Fibroblast of lung (primary cell): ENCODE measurements at regions not wholly inside any gene's neighbourhood (a gene's known extent, or its start where the extent isn't known, plus 50 kb on each side); places are given as distances from the start of the nearest gene placed in this dataset.

ENCODE experiments used
- DNase-seq, 2 donors: peaks; one replicate each; pipeline versions ENCODE4 v3.0.0 to v3.0.0-alpha.2; 2010; ENCODE audit warnings: low read depth in 2 of 2
- H2AFZ ChIP-seq: 2 replicates; pipeline ENCODE4 v1.5.1; 2012; ENCODE audit warnings: low read length, control low read depth, inconsistent platforms
- H3K27ac ChIP-seq: 2 replicates; pipeline ENCODE4 v1.5.1; 2011; ENCODE audit warnings: low read length, control low read depth; ENCODE audit not compliant: insufficient read depth
- H3K27me3 ChIP-seq: 2 replicates; pipeline ENCODE4 v1.5.1; 2011; ENCODE audit warnings: mild to moderate bottlenecking, low read length; ENCODE audit not compliant: control insufficient read depth, insufficient read depth
- H3K36me3 ChIP-seq: 2 replicates; pipeline ENCODE4 v1.5.1; 2011; ENCODE audit warnings: low read length; ENCODE audit not compliant: control insufficient read depth, insufficient read depth
- H3K4me1 ChIP-seq: 2 replicates; pipeline ENCODE4 v1.5.1; 2011; ENCODE audit warnings: low read length; ENCODE audit not compliant: control insufficient read depth, insufficient read depth; ENCODE audit errors: extremely low read depth
- H3K4me2 ChIP-seq: 2 replicates; pipeline ENCODE4 v1.5.1; 2011; ENCODE audit warnings: low read length, control low read depth; ENCODE audit not compliant: insufficient read depth; ENCODE audit errors: extremely low read depth
- H3K4me3 ChIP-seq, 4 experiments: fragments of 200-600 bp in 1 of 4; sonication (generic) in 1 of 4; replicated peaks in 1 of 4; 2 replicates each; pipeline ENCODE4 v1.5.1; 2011 to 2016; ENCODE audit warnings: low read length in 4 of 4, low read depth in 3 of 4, mild to moderate bottlenecking in 3 of 4, control low read depth in 2 of 4, inconsistent platforms in 1 of 4, mixed read lengths in 1 of 4; ENCODE audit not compliant: insufficient read depth in 1 of 4; ENCODE audit errors: control extremely low read depth in 1 of 4
- H3K79me2 ChIP-seq: 2 replicates; pipeline ENCODE4 v1.5.1; 2012; ENCODE audit warnings: mild to moderate bottlenecking, low read length, inconsistent platforms; ENCODE audit not compliant: control insufficient read depth, insufficient read depth
- H3K9ac ChIP-seq: 2 replicates; pipeline ENCODE4 v1.5.1; 2011; ENCODE audit warnings: mild to moderate bottlenecking, low read length, control low read depth; ENCODE audit not compliant: insufficient read depth
- H3K9me3 ChIP-seq: 2 replicates; pipeline ENCODE4 v1.5.1; 2012; ENCODE audit warnings: low read depth, low read length; ENCODE audit not compliant: control insufficient read depth, insufficient read depth
- H4K20me1 ChIP-seq: 2 replicates; pipeline ENCODE4 v1.5.1; 2011; ENCODE audit warnings: low read length; ENCODE audit not compliant: control insufficient read depth, insufficient read depth; ENCODE audit errors: extremely low read depth
- EZH2 ChIP-seq: IDR thresholded peaks from 2 replicates; pipeline ENCODE4 v1.5.1; 2012; ENCODE audit warnings: low read length, control low read depth, mild to moderate bottlenecking; ENCODE audit errors: missing control alignments
- TF ChIP-seq, protein P1 (sequence below), 2 donors: IDR thresholded peaks in 1 of 2; conservative IDR thresholded peaks in 1 of 2; 1 replicate in 1 of 2; 2 replicates in 1 of 2; pipeline ENCODE4 v1.5.1; 2011 to 2012; ENCODE audit warnings: low read length in 2 of 2, control low read depth in 1 of 2, inconsistent platforms in 1 of 2, low read depth in 1 of 2, mild to moderate bottlenecking in 1 of 2

DNA sequence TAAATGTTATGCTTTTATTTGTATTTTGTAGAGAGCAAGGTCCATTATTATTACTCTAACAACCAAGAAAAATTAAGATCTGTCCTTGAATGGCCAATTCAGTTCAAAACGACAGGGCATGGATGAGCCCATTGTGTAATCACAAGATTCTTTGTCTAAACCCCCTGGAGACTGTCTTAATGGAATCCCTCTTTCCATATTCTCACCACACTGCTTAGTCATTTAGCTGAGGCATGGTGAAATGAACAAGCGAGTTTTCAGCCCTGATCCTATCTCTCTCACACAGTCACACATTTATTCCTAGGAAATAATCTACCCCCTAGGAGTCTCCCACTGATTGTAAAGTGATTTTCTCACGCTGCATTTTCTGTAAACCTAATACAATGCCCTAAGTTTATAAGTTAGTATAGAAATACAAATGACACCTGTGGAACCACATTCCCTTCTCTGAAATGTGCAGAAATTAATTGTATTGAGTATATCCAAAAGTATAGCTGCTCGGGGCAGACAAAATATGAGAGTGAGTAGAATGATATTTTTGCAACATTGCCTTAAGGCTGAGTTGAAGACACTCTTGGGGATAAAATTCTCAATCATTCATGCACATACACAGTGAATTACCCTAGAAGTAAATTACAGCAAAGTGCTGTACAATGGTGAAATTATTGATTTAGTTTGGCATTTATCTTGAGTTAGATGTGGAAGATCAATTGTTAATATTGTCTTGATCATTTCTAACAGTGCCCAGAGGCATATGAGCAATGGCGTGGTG is 119.7 kb upstream of the PCDH7 start:
- no peak for TF ChIP-seq EZH2
- TF ChIP-seq, protein P1, sequence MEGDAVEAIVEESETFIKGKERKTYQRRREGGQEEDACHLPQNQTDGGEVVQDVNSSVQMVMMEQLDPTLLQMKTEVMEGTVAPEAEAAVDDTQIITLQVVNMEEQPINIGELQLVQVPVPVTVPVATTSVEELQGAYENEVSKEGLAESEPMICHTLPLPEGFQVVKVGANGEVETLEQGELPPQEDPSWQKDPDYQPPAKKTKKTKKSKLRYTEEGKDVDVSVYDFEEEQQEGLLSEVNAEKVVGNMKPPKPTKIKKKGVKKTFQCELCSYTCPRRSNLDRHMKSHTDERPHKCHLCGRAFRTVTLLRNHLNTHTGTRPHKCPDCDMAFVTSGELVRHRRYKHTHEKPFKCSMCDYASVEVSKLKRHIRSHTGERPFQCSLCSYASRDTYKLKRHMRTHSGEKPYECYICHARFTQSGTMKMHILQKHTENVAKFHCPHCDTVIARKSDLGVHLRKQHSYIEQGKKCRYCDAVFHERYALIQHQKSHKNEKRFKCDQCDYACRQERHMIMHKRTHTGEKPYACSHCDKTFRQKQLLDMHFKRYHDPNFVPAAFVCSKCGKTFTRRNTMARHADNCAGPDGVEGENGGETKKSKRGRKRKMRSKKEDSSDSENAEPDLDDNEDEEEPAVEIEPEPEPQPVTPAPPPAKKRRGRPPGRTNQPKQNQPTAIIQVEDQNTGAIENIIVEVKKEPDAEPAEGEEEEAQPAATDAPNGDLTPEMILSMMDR (conservative IDR thresholded peaks at IDR 0.05 in 1 of 2, IDR thresholded peaks at IDR 0.05 in 1 of 2; ENCODE audit: low read depth in 1 of 2, low read length in 2 of 2) = no peak
- H3K4me3 ChIP-seq = no peak overlapping the region
- no peak overlapping the region for H3K9ac ChIP-seq
- H3K27me3 ChIP-seq = no peaks in the 10 kb centered on the region
- H4K20me1 ChIP-seq = no peaks in the 10 kb centered on the region
- H3K36me3 ChIP-seq = no peaks in the 10 kb centered on the region
- no peak overlapping the region for H2AFZ ChIP-seq
- no peak overlapping the region for H3K4me2 ChIP-seq
- H3K27ac ChIP-seq = no peak overlapping the region
- no peaks in the 10 kb centered on the region for H3K4me1 ChIP-seq
- H3K9me3 ChIP-seq = no peaks in the 10 kb centered on the region
- peak; percentile 8 to 47 for DNase-seq
- no peaks in the 10 kb centered on the region for H3K79me2 ChIP-seq

DNA sequence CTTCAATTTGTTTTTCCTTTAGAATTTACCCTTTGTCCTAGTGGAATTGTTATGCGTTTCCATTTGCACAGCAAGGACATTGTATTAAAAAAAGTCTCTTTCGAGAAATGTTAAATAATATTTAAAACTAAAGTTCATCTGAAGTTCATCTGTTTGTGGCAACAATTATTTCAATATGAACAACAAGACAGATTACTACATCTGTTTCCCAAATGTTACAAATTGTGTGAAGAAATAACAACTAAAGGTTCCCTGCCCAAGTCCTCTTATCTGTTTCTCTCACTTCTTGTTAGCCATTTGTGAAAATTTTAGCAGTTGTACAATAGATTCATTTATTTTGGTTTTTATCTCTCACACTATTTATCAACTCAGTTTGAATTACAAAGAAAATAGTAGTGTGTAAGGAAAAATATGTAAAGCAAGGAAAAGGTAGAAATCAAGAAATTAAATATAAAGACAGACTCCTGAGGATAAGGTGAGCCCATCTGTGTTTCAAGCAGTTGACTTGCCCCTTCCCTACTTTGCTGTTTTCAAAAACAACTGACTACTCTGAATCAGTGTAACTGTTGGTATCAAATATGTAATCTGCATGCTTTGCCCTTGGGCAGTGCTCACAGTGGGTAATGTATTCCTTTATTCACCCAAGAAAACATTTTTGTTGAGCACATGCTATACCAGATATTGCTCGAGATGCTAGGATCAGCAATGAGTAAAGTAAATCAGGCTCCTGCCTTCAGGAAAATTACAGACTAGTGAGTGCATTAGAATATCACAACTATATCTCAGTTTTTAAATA is 118.9 kb upstream of the PCDH7 start:
- no peak overlapping the region for H3K9ac ChIP-seq
- no peaks in the 10 kb centered on the region for H3K4me1 ChIP-seq
- H3K4me2 ChIP-seq = no peak overlapping the region
- no peaks in the 10 kb centered on the region for H4K20me1 ChIP-seq
- TF ChIP-seq, protein P1 (conservative IDR thresholded peaks at IDR 0.05 in 1 of 2, IDR thresholded peaks at IDR 0.05 in 1 of 2; ENCODE audit: low read depth in 1 of 2, low read length in 2 of 2) = no peak
- no peak for TF ChIP-seq EZH2
- H3K9me3 ChIP-seq = no peaks in the 10 kb centered on the region
- no peaks in the 10 kb centered on the region for H3K27me3 ChIP-seq
- no peak for DNase-seq
- H3K4me3 ChIP-seq = no peak overlapping the region
- H3K27ac ChIP-seq = no peak overlapping the region
- H3K36me3 ChIP-seq = no peaks in the 10 kb centered on the region
- no peaks in the 10 kb centered on the region for H3K79me2 ChIP-seq
- no peak overlapping the region for H2AFZ ChIP-seq

DNA sequence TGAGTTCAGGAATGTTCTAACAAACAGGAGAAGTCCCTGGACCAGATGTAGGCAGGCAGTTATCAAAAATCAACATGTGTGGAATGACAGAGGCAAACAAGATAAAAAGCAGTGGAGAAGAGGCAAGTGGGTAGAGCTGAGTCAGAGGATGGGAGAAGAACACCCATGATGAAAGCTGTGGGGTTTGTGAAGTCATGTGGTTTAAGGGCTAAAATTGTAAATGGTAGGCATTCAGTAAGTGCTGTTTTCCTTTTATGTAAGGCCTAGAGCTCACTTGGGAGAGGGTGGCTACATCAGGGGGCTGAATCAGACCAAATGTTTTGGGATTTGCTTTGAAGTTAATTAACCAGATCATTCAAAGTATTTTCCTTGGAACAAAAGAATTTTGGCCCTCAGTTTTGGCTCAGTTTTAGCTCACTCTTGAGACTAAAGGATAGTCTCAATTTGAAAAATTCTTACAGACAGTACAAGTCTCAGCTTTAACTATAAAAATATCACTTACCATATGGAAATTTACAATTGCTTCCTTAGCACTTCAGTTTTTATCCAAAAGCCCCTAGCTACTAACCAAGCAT is 114.5 kb upstream of the PCDH7 start:
- no peaks in the 10 kb centered on the region for H3K9me3 ChIP-seq
- no peaks in the 10 kb centered on the region for H3K27me3 ChIP-seq
- peak in 1 of 2 donors; percentile 38 for DNase-seq
- H3K4me3 ChIP-seq = no peak overlapping the region
- H3K9ac ChIP-seq = no peak overlapping the region
- no peak overlapping the region for H3K27ac ChIP-seq
- no peaks in the 10 kb centered on the region for H4K20me1 ChIP-seq
- H3K4me2 ChIP-seq = no peak overlapping the region
- no peak overlapping the region for H2AFZ ChIP-seq
- no peak for TF ChIP-seq EZH2
- TF ChIP-seq, protein P1 (conservative IDR thresholded peaks at IDR 0.05 in 1 of 2, IDR thresholded peaks at IDR 0.05 in 1 of 2; ENCODE audit: low read depth in 1 of 2, low read length in 2 of 2) = no peak
- H3K4me1 ChIP-seq = no peaks in the 10 kb centered on the region
- H3K79me2 ChIP-seq = no peaks in the 10 kb centered on the region
- no peaks in the 10 kb centered on the region for H3K36me3 ChIP-seq
